HG02588 (cell line): ENCODE measurements at regions not wholly inside any gene's neighbourhood (a gene's known extent, or its start where the extent isn't known, plus 50 kb on each side); places are given as distances from the start of the nearest gene placed in this dataset.
"Not testable (repeated sequence)": the region's sequence is repeated elsewhere in the genome, so short reads cannot be mapped to it uniquely, and the experiment has no call there.

Experiments used
- ATAC-seq: cut with Tn5 transposase; IDR thresholded peaks from one replicate; pipeline ENCODE4 v1.9.1; 2021; ENCODE audit warnings: mild to moderate bottlenecking, moderate library complexity; ENCODE audit not compliant: unreplicated experiment

GRCh38 chr20:57987659-57988058, 240.8 kb downstream of the ANKRD60 start:
- no peak for ATAC-seq

- no peak for ATAC-seq
Measured at GRCh38 chr20:57986666-57987065, 241.8 kb downstream of the ANKRD60 start.

GRCh38 chr20:57985278-57985677, 243.2 kb downstream of the ANKRD60 start:
- ATAC-seq, result no peak

- ATAC-seq, result no peak
Measured at GRCh38 chr20:57983082-57983481, 245.4 kb downstream of the ANKRD60 start.

- no peak for ATAC-seq
Measured at GRCh38 chr20:57980506-57980905, 247.9 kb downstream of the ANKRD60 start.

- no peak for ATAC-seq
Measured at GRCh38 chr20:57977569-57977968, 250.9 kb downstream of the ANKRD60 start.

GRCh38 chr20:57977141-57977540, 251.3 kb downstream of the ANKRD60 start:
- no peak for ATAC-seq

- no peak for ATAC-seq
Measured at GRCh38 chr20:57974863-57975262, 253.6 kb downstream of the ANKRD60 start.

GRCh38 chr20:57973886-57974285, 254.6 kb downstream of the ANKRD60 start:
- ATAC-seq, result no peak

GRCh38 chr20:57971583-57971982, 256.9 kb downstream of the ANKRD60 start:
- ATAC-seq, result not testable (repeated sequence)

GRCh38 chr20:57970856-57971255, 257.6 kb downstream of the ANKRD60 start:
- ATAC-seq, result no peak

- no peak for ATAC-seq
Measured at GRCh38 chr20:57970116-57970515, 258.3 kb downstream of the ANKRD60 start.

- no peak for ATAC-seq
Measured at GRCh38 chr20:57968120-57968519, 258.3 kb upstream of the PMEPA1 start.

- ATAC-seq, result no peak
Measured at GRCh38 chr20:57967364-57967763, 257.5 kb upstream of the PMEPA1 start.

- ATAC-seq, result no peak
Measured at GRCh38 chr20:57966620-57967019, 256.8 kb upstream of the PMEPA1 start.

- no peak for ATAC-seq
Measured at GRCh38 chr20:57965441-57965840, 255.6 kb upstream of the PMEPA1 start.

GRCh38 chr20:57964011-57964862, 254.4 kb upstream of the PMEPA1 start:
- ATAC-seq, result no peak

- ATAC-seq, result no peak
Measured at GRCh38 chr20:57960803-57961575, 251.2 kb upstream of the PMEPA1 start.

- no peak for ATAC-seq
Measured at GRCh38 chr20:57959589-57959988, 249.8 kb upstream of the PMEPA1 start.

- no peak for ATAC-seq
Measured at GRCh38 chr20:57959018-57959417, 249.2 kb upstream of the PMEPA1 start.

- no peak for ATAC-seq
Measured at GRCh38 chr20:57958050-57958420, 248.2 kb upstream of the PMEPA1 start.

GRCh38 chr20:57957411-57958049, 247.7 kb upstream of the PMEPA1 start:
- no peak for ATAC-seq
